Endothelial cell of umbilical vein (primary cell): ENCODE measurements at regions not wholly inside any gene's neighbourhood (a gene's known extent, or its start where the extent isn't known, plus 50 kb on each side); places are given as distances from the start of the nearest gene placed in this dataset.

Experiments
- BruUV-seq: library from RNA; stranded (reverse); fragments of 400-500 nt; replicated peaks from 2 replicates; lab custom pipeline; 2021; lab: Mats Ljungman, UMichigan
- CTCF ChIA-PET: fragments of 300-600, 350-600 bp; sonication (Branson Sonifier 250); formaldehyde crosslinking; loops from one replicate; lab custom pipeline; 2021; ENCODE audit warnings: antibody characterized with exemption, inconsistent platforms; lab: Charles Lee
- POLR2A ChIA-PET: fragments of 300-600, 350-600 bp; sonication (Branson Sonifier 250); formaldehyde crosslinking; loops from one replicate; lab custom pipeline; 2021; ENCODE audit warnings: antibody characterized with exemption, inconsistent platforms; lab: Charles Lee
- DNase-seq: peaks from one replicate; pipeline ENCODE4 v3.0.0-alpha.2; 2011; ENCODE audit warnings: low read depth, low spot score
- FAIRE-seq: peaks from 2 replicates; lab custom pipeline; 2011; peaks lifted over from hg19 to GRCh38; lab: Jason Lieb, UNC
- H2AFZ ChIP-seq: 2 replicates; pipeline ENCODE4 v1.6.0; 2012; ENCODE audit warnings: low read depth, low read length, control low read depth, inconsistent platforms
- H3K27ac ChIP-seq: 2 replicates; pipeline ENCODE4 v1.5.1; 2011; ENCODE audit warnings: low read depth, mild to moderate bottlenecking, control low read depth, low read length, moderate library complexity; ENCODE audit not compliant: insufficient read depth
- H3K27me3 ChIP-seq, 2 experiments: 2 replicates each; pipeline versions ENCODE4 v1.6.0 to v1.6.1; 2011; ENCODE audit warnings: low read length in 2 of 2, mixed read lengths in 1 of 2; ENCODE audit not compliant: control insufficient read depth in 2 of 2, insufficient read depth in 2 of 2
- H3K36me3 ChIP-seq, 2 experiments: 2 replicates in 1 of 2; 3 replicates in 1 of 2; pipeline ENCODE4 v1.5.1; 2011; ENCODE audit warnings: low read length in 2 of 2, mild to moderate bottlenecking in 1 of 2, moderate library complexity in 1 of 2; ENCODE audit not compliant: control insufficient read depth in 2 of 2, insufficient read depth in 2 of 2; ENCODE audit errors: extremely low read depth in 1 of 2
- H3K4me1 ChIP-seq: 3 replicates; pipeline ENCODE4 v1.5.1; 2011; ENCODE audit warnings: mild to moderate bottlenecking, low read length; ENCODE audit not compliant: control insufficient read depth, insufficient read depth; ENCODE audit errors: extremely low read depth
- H3K4me2 ChIP-seq: 2 replicates; pipeline ENCODE4 v1.6.1; 2011; ENCODE audit warnings: low read length, control low read depth, mixed read lengths; ENCODE audit not compliant: insufficient read depth
- H3K4me3 ChIP-seq, 3 experiments: fragments of 200-600 bp in 1 of 3; sonication (generic), shearing (Covaris generic) in 1 of 3; replicated peaks in 1 of 3; 2 replicates each; pipeline ENCODE4 v1.5.1; 2011 to 2016; ENCODE audit warnings: control low read depth in 3 of 3, low read length in 3 of 3, mild to moderate bottlenecking in 2 of 3, inconsistent platforms in 1 of 3, low read depth in 1 of 3, moderate library complexity in 1 of 3; ENCODE audit not compliant: insufficient read depth in 1 of 3
- H3K79me2 ChIP-seq: 2 replicates; pipeline ENCODE4 v1.6.0; 2012; ENCODE audit warnings: low read length, inconsistent platforms; ENCODE audit not compliant: control insufficient read depth, insufficient read depth
- H3K9ac ChIP-seq: replicated peaks from 2 replicates; pipeline ENCODE3; 2011; ENCODE audit warnings: low read length, control low read depth; ENCODE audit not compliant: insufficient read depth; ENCODE audit errors: extremely low read depth
- H3K9me1 ChIP-seq: replicated peaks from 3 replicates; pipeline ENCODE4 v1.6.0; 2011; ENCODE audit warnings: mild to moderate bottlenecking, low read length; ENCODE audit not compliant: control insufficient read depth, insufficient read depth; ENCODE audit errors: extremely low read depth
- H3K9me3 ChIP-seq: replicated peaks from 2 replicates; pipeline ENCODE4 v1.5.1; 2012; ENCODE audit warnings: low read length, inconsistent platforms; ENCODE audit not compliant: control insufficient read depth, insufficient read depth
- H4K20me1 ChIP-seq: replicated peaks from 2 replicates; pipeline ENCODE3; 2011; ENCODE audit warnings: mild to moderate bottlenecking, low read length; ENCODE audit not compliant: control insufficient read depth, insufficient read depth; ENCODE audit errors: extremely low read depth
- CTCF ChIP-seq, 2 donors: IDR thresholded peaks; 1 replicate in 1 of 2; 2 replicates in 1 of 2; pipeline ENCODE4 v1.5.1; 2011; ENCODE audit warnings: low read length in 2 of 2, mild to moderate bottlenecking in 2 of 2, moderate library complexity in 2 of 2, control low read depth in 1 of 2, inconsistent platforms in 1 of 2, low read depth in 1 of 2; ENCODE audit not compliant: insufficient read depth in 1 of 2; ENCODE audit errors: extremely low read depth in 1 of 2
- EZH2 ChIP-seq: IDR thresholded peaks from 2 replicates; pipeline ENCODE4 v1.6.1; 2012; ENCODE audit warnings: borderline replicate concordance, low read depth, mild to moderate bottlenecking, moderate library complexity, low read length, inconsistent platforms; ENCODE audit not compliant: severe bottlenecking
- FOS ChIP-seq: IDR thresholded peaks from 2 replicates; pipeline ENCODE4 v1.6.1; 2011; ENCODE audit warnings: mild to moderate bottlenecking, low read length, moderate library complexity, borderline replicate concordance; ENCODE audit not compliant: insufficient read depth
- GATA2 ChIP-seq: IDR thresholded peaks from 2 replicates; pipeline ENCODE4 v1.7.0; 2011; ENCODE audit warnings: low read depth, mild to moderate bottlenecking, moderate library complexity, mixed read lengths, low read length; ENCODE audit not compliant: insufficient read length, insufficient read depth
- JUN ChIP-seq: IDR thresholded peaks from 2 replicates; pipeline ENCODE4 v1.6.1; 2011; ENCODE audit warnings: borderline replicate concordance, low read depth; ENCODE audit not compliant: insufficient read length, insufficient read depth
- MYC ChIP-seq: IDR thresholded peaks from one replicate; pipeline ENCODE4 v1.6.1; 2011; ENCODE audit warnings: mild to moderate bottlenecking, low read depth, low read length
- POLR2A ChIP-seq: IDR thresholded peaks from 2 replicates; pipeline ENCODE4 v1.6.1; 2012; ENCODE audit warnings: low read depth, mild to moderate bottlenecking, control low read depth, low read length
- POLR2AphosphoS5 ChIP-seq: IDR thresholded peaks from 2 replicates; pipeline ENCODE4 v1.6.1; 2012; ENCODE audit warnings: low read depth, mild to moderate bottlenecking, control low read depth, low read length, moderate library complexity; ENCODE audit not compliant: insufficient read depth
- dilution Hi-C: fragments of 300-500 bp; cut with MboI; formaldehyde crosslinking; loops from one replicate; pipeline ENCODE4 v1.15.0; 2019; ENCODE audit warnings: low sequenced_read_pairs; ENCODE audit not compliant: extremely low pct_ligation_motif_present
- intact Hi-C: fragments of 100-400 bp; cut with micrococcal nuclease; formaldehyde crosslinking; loops from one replicate; pipeline ENCODE4 v1.10.0; 2022
- TF ChIP-seq, protein P1 (sequence below): IDR thresholded peaks from 2 replicates; pipeline ENCODE4 v1.6.1; 2011; ENCODE audit not compliant: insufficient read depth, insufficient read length

DNA sequence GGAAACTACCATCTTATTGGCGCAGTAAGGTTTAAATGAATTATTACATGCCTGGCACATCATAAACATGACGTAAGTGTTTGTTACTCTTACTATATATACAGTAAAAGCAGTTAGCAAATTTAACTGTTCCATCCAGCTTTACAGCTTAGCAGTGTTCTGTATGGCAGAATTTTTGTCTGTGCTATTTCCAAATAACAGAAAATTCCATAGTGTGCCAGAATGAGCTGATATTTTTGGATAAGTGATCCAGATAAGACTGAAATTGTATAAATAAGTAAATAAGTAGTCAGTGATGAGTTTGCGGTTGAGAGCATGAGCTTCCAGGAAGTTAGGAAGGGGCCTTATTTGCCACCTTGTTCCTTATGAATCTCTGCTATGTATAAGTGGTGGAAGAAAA is 236.5 kb upstream of the SLC10A2 start:
- Histone ChIP-seq H2AFZ (no peak overlapping the region), H3K27me3 (no peaks in the 10 kb centered on the region), H3K9ac (no peak overlapping the region), H3K79me2 (no peaks in the 10 kb centered on the region), H3K4me3 (no peak overlapping the region), H3K4me2 (no peak overlapping the region), H3K9me3 (no peaks in the 10 kb centered on the region), H3K4me1 (no peaks in the 10 kb centered on the region), H3K9me1 (no peaks in the 10 kb centered on the region), H3K27ac (no peak overlapping the region), H4K20me1 (no peaks in the 10 kb centered on the region), H3K36me3 (no peaks in the 10 kb centered on the region)
- dilution Hi-C loops, result no loop called here
- FAIRE-seq, result no peak
- intact Hi-C loops, result no loop called here
- CTCF ChIA-PET, result interaction anchor here (0.6 kb wide), 1 partner anchor 18 kb away, joined by 3 read pairs; no protein-coding TSS in a partner anchor
- no peak for TF ChIP-seq EZH2
- BruUV-seq, result no TSS peak
- no peak for DNase-seq
- POLR2A ChIA-PET, result no interaction called here

- BruUV-seq, result no TSS peak
- Histone ChIP-seq H3K9me3 (no peaks in the 10 kb centered on the region), H3K9me1 (no peaks in the 10 kb centered on the region), H3K79me2 (no peaks in the 10 kb centered on the region), H3K27me3 (no peaks in the 10 kb centered on the region), H2AFZ (no peak overlapping the region), H3K4me2 (no peak overlapping the region), H3K27ac (no peak overlapping the region), H3K4me3 (no peak overlapping the region), H4K20me1 (no peaks in the 10 kb centered on the region), H3K9ac (no peak overlapping the region), H3K36me3 (no peaks in the 10 kb centered on the region), H3K4me1 (no peaks in the 10 kb centered on the region)
- intact Hi-C loops (no loop called here), dilution Hi-C loops (no loop called here)
- POLR2A ChIA-PET, result no interaction called here
- no peak for DNase-seq
- no peak for FAIRE-seq
- no peak for TF ChIP-seq MYC
- TF ChIP-seq, protein P1, sequence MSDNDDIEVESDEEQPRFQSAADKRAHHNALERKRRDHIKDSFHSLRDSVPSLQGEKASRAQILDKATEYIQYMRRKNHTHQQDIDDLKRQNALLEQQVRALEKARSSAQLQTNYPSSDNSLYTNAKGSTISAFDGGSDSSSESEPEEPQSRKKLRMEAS, result no peak
- TF ChIP-seq FOS, result no peak
- no peak for TF ChIP-seq CTCF (IDR thresholded peaks at IDR 0.05; ENCODE audit: extremely low read depth in 1 of 2, insufficient read depth in 1 of 2, low read depth in 1 of 2, low read length in 2 of 2)
- TF ChIP-seq JUN, result no peak
- TF ChIP-seq POLR2A, result no peak
- no peak for TF ChIP-seq GATA2
- no peak for TF ChIP-seq EZH2
- TF ChIP-seq POLR2AphosphoS5, result no peak
- CTCF ChIA-PET, result no interaction called here
Observed at GRCh38 chr13:103299079-103299478, 232.9 kb upstream of the SLC10A2 start.
